Naive B cell (primary cell): ENCODE measurements at regions not wholly inside any gene's neighbourhood (a gene's known extent, or its start where the extent isn't known, plus 50 kb on each side); places are given as distances from the start of the nearest gene placed in this dataset.

ENCODE experiments used
- ATAC-seq, 2 donors: fragments of 150-1000 bp; cut with Tn5 transposase; 2 replicates each; pipeline ENCODE4 v1.10.0; 2021; ENCODE audit warnings: low read depth in 2 of 2, mild to moderate bottlenecking in 2 of 2, moderate library complexity in 2 of 2
- DNase-seq: peaks from one replicate; pipeline ENCODE4 v3.0.0; 2022
- H3K27ac Mint-ChIP-seq, 6 donors: one replicate each; pipeline ENCODE4 v1.8.0; 2020 to 2022; ENCODE audit warnings: mild to moderate bottlenecking in 6 of 6, mixed read lengths in 6 of 6, moderate library complexity in 5 of 6, inconsistent platforms in 2 of 6
- H3K27me3 Mint-ChIP-seq, 3 donors: one replicate each; pipeline ENCODE4 v1.8.0; 2021 to 2022; ENCODE audit warnings: mixed read lengths in 3 of 3, mild to moderate bottlenecking in 1 of 3
- H3K36me3 Mint-ChIP-seq, 2 donors: one replicate each; pipeline ENCODE4 v1.8.0; 2020 to 2022; ENCODE audit warnings: mixed read lengths in 2 of 2, inconsistent platforms in 1 of 2, mild to moderate bottlenecking in 1 of 2
- H3K4me1 Mint-ChIP-seq, 3 donors: one replicate each; pipeline ENCODE4 v1.8.0; 2020 to 2022; ENCODE audit warnings: mixed read lengths in 3 of 3, inconsistent platforms in 1 of 3, mild to moderate bottlenecking in 1 of 3, moderate library complexity in 1 of 3
- H3K4me3 Mint-ChIP-seq, 8 donors: one replicate each; pipeline ENCODE4 v1.8.0; 2020 to 2022; ENCODE audit warnings: mild to moderate bottlenecking in 8 of 8, mixed read lengths in 8 of 8, moderate library complexity in 8 of 8, inconsistent platforms in 2 of 8
- H3K9me3 Mint-ChIP-seq, 7 donors: one replicate each; pipeline ENCODE4 v1.8.0; 2020 to 2022; ENCODE audit warnings: mixed read lengths in 7 of 7, mild to moderate bottlenecking in 5 of 7, inconsistent platforms in 2 of 7, moderate library complexity in 1 of 7

- no peaks in the 10 kb centered on the region for H3K36me3 Mint-ChIP-seq
- H3K4me3 Mint-ChIP-seq, result no peak overlapping the region
- H3K9me3 Mint-ChIP-seq, result peaks cover 0 to 1% (median 0%) of the 10 kb centered on the region in 7 donors
- ATAC-seq (no peak), DNase-seq (no peak)
- H3K27me3 Mint-ChIP-seq, result peaks cover 0 to 10% (median 8%) of the 10 kb centered on the region in 3 donors
- H3K4me1 Mint-ChIP-seq, result no peaks in the 10 kb centered on the region
- H3K27ac Mint-ChIP-seq, result peak overlapping the region in 1 of 6 donors; percentile 19
These were observed 473.8 kb upstream of the PKN2 start for GRCh38 chr1:88210103-88210787.

- Mint-ChIP-seq H3K27me3 (peaks cover 0 to 16% (median 9%) of the 10 kb centered on the region in 3 donors), H3K4me1 (no peaks in the 10 kb centered on the region), H3K4me3 (no peak overlapping the region), H3K27ac (peak overlapping the region in 1 of 6 donors; percentile 30), H3K9me3 (peaks cover 0 to 4% (median 0%) of the 10 kb centered on the region in 7 donors), H3K36me3 (no peaks in the 10 kb centered on the region)
- ATAC-seq, result no peak
- DNase-seq, result no peak
These were observed 467.6 kb upstream of the PKN2 start for GRCh38 chr1:88216441-88216840.

- Mint-ChIP-seq H3K36me3 (no peaks in the 10 kb centered on the region), H3K4me3 (no peak overlapping the region), H3K27ac (no peak overlapping the region), H3K9me3 (peaks cover 0 to 4% (median 0%) of the 10 kb centered on the region in 7 donors), H3K4me1 (no peaks in the 10 kb centered on the region), H3K27me3 (peaks cover 0 to 16% (median 9%) of the 10 kb centered on the region in 3 donors)
- DNase-seq (no peak), ATAC-seq (no peak)
These were observed 466.7 kb upstream of the PKN2 start for GRCh38 chr1:88217386-88217785.

- H3K4me3 Mint-ChIP-seq, result no peak overlapping the region
- no peaks in the 10 kb centered on the region for H3K36me3 Mint-ChIP-seq
These were observed 464.6 kb upstream of the PKN2 start for GRCh38 chr1:88219521-88219920.

GRCh38 chr1:88221411-88221810 is 462.7 kb upstream of the PKN2 start:
- H3K27ac Mint-ChIP-seq, result no peak overlapping the region
- DNase-seq (no peak), ATAC-seq (no peak)
- H3K9me3 Mint-ChIP-seq, result peaks cover 0 to 4% (median 0%) of the 10 kb centered on the region in 7 donors
- peaks cover 8 to 21% (median 9%) of the 10 kb centered on the region in 3 donors for H3K27me3 Mint-ChIP-seq
- H3K36me3 Mint-ChIP-seq, result no peaks in the 10 kb centered on the region
- no peak overlapping the region for H3K4me3 Mint-ChIP-seq
- H3K4me1 Mint-ChIP-seq, result no peaks in the 10 kb centered on the region

More at GRCh38 chr1:88219521-88219920, 464.6 kb upstream of the PKN2 start:
- Mint-ChIP-seq H3K27ac (no peak overlapping the region), H3K27me3 (peaks cover 0 to 16% (median 9%) of the 10 kb centered on the region in 3 donors), H3K4me1 (no peaks in the 10 kb centered on the region), H3K9me3 (peaks cover 0 to 4% (median 0%) of the 10 kb centered on the region in 7 donors)
- DNase-seq (no peak), ATAC-seq (no peak)

- no peak overlapping the region for H3K27ac Mint-ChIP-seq
- no peaks in the 10 kb centered on the region for H3K9me3 Mint-ChIP-seq
- H3K36me3 Mint-ChIP-seq, result no peaks in the 10 kb centered on the region
- H3K27me3 Mint-ChIP-seq, result peaks cover 0 to 12% (median 6%) of the 10 kb centered on the region in 3 donors
- no peak overlapping the region for H3K4me3 Mint-ChIP-seq
- no peak for ATAC-seq
- DNase-seq, result no peak
- H3K4me1 Mint-ChIP-seq, result no peaks in the 10 kb centered on the region
These were observed 459.2 kb upstream of the PKN2 start for GRCh38 chr1:88224906-88225305.

- no peaks in the 10 kb centered on the region for H3K36me3 Mint-ChIP-seq
- H3K9me3 Mint-ChIP-seq, result no peaks in the 10 kb centered on the region
- ATAC-seq, result no peak
- H3K4me3 Mint-ChIP-seq, result no peak overlapping the region
- peaks cover 3 to 24% (median 6%) of the 10 kb centered on the region in 3 donors for H3K27me3 Mint-ChIP-seq
- H3K4me1 Mint-ChIP-seq, result no peaks in the 10 kb centered on the region
- peak overlapping the region in 1 of 6 donors; percentile 4 for H3K27ac Mint-ChIP-seq
- no peak for DNase-seq
These were observed 456.0 kb upstream of the PKN2 start for GRCh38 chr1:88228114-88228513.

GRCh38 chr1:88230126-88230525 is 453.9 kb upstream of the PKN2 start:
- no peaks in the 10 kb centered on the region for H3K36me3 Mint-ChIP-seq
- H3K4me3 Mint-ChIP-seq, result no peak overlapping the region
- ATAC-seq (no peak), DNase-seq (no peak)
- no peaks in the 10 kb centered on the region for H3K9me3 Mint-ChIP-seq
- no peaks in the 10 kb centered on the region for H3K4me1 Mint-ChIP-seq
- peak overlapping the region in 1 of 6 donors; percentile 0 for H3K27ac Mint-ChIP-seq
- H3K27me3 Mint-ChIP-seq, result peaks cover 4 to 23% (median 6%) of the 10 kb centered on the region in 3 donors

- H3K4me1 Mint-ChIP-seq, result no peaks in the 10 kb centered on the region
- no peaks in the 10 kb centered on the region for H3K36me3 Mint-ChIP-seq
- H3K4me3 Mint-ChIP-seq, result no peak overlapping the region
- no peak overlapping the region for H3K27ac Mint-ChIP-seq
- peaks cover 6 to 19% (median 8%) of the 10 kb centered on the region in 3 donors for H3K27me3 Mint-ChIP-seq
- DNase-seq (no peak), ATAC-seq (no peak)
- H3K9me3 Mint-ChIP-seq, result peaks cover 0 to 15% (median 11%) of the 10 kb centered on the region in 7 donors
These were observed 447.0 kb upstream of the PKN2 start for GRCh38 chr1:88237058-88237457.

- Mint-ChIP-seq H3K9me3 (peaks cover 4 to 36% (median 25%) of the 10 kb centered on the region in 7 donors), H3K4me1 (no peaks in the 10 kb centered on the region), H3K4me3 (no peak overlapping the region), H3K27me3 (peaks cover 3 to 26% (median 6%) of the 10 kb centered on the region in 3 donors), H3K27ac (no peak overlapping the region), H3K36me3 (no peaks in the 10 kb centered on the region)
- ATAC-seq (no peak), DNase-seq (no peak)
These were observed 444.9 kb upstream of the PKN2 start for GRCh38 chr1:88239205-88239604.

GRCh38 chr1:88247666-88248065 is 436.4 kb upstream of the PKN2 start:
- Mint-ChIP-seq H3K27ac (no peak overlapping the region), H3K4me3 (no peak overlapping the region), H3K9me3 (peaks cover 4 to 26% (median 16%) of the 10 kb centered on the region in 7 donors), H3K27me3 (peaks cover 0 to 7% (median 0%) of the 10 kb centered on the region in 3 donors), H3K4me1 (no peaks in the 10 kb centered on the region), H3K36me3 (no peaks in the 10 kb centered on the region)
- DNase-seq (no peak), ATAC-seq (no peak)

GRCh38 chr1:88250915-88251314 is 433.2 kb upstream of the PKN2 start:
- Mint-ChIP-seq H3K27me3 (no peaks in the 10 kb centered on the region), H3K27ac (peak overlapping the region in 1 of 6 donors; percentile 1), H3K36me3 (no peaks in the 10 kb centered on the region), H3K4me3 (no peak overlapping the region), H3K9me3 (peaks cover 0 to 2% (median 0%) of the 10 kb centered on the region in 7 donors), H3K4me1 (no peaks in the 10 kb centered on the region)
- no peak for ATAC-seq
- DNase-seq, result no peak

- H3K4me3 Mint-ChIP-seq, result no peak overlapping the region
- H3K36me3 Mint-ChIP-seq, result no peaks in the 10 kb centered on the region
- no peak overlapping the region for H3K27ac Mint-ChIP-seq
- DNase-seq (no peak), ATAC-seq (no peak)
- H3K9me3 Mint-ChIP-seq, result peaks cover 0 to 2% (median 0%) of the 10 kb centered on the region in 7 donors
- no peaks in the 10 kb centered on the region for H3K4me1 Mint-ChIP-seq
- H3K27me3 Mint-ChIP-seq, result peaks cover 6 to 9% (median 9%) of the 10 kb centered on the region in 3 donors
These were observed 431.3 kb upstream of the PKN2 start for GRCh38 chr1:88252745-88253144.

GRCh38 chr1:88265606-88266005 is 418.5 kb upstream of the PKN2 start:
- peaks cover 0 to 1% (median 0%) of the 10 kb centered on the region in 7 donors for H3K9me3 Mint-ChIP-seq
- no peak for DNase-seq
- H3K4me1 Mint-ChIP-seq, result no peaks in the 10 kb centered on the region
- no peak overlapping the region for H3K27ac Mint-ChIP-seq
- peaks cover 0 to 20% (median 0%) of the 10 kb centered on the region in 3 donors for H3K27me3 Mint-ChIP-seq
- ATAC-seq, result no peak
- no peaks in the 10 kb centered on the region for H3K36me3 Mint-ChIP-seq
- H3K4me3 Mint-ChIP-seq, result no peak overlapping the region
